ENCODE measurements at regions not wholly inside any gene's neighbourhood (a gene's known extent, or its start where the extent isn't known, plus 50 kb on each side); places are given as distances from the start of the nearest gene placed in this dataset.

GRCh38 chr14:83958359-83958758 lies 1571.6 kb upstream of the FLRT2 start:
- TF ChIP-seq CTCF (conservative IDR thresholded peaks at IDR 0.05; ENCODE audit: low read length) (no peak), EZH2phosphoT487 (IDR thresholded peaks at IDR 0.05; ENCODE audit: borderline replicate concordance, low read depth, low read length) (no peak)

Measured in OCI-LY7 (cell line).